ENCODE measurements at regions not wholly inside any gene's neighbourhood (a gene's known extent, or its start where the extent isn't known, plus 50 kb on each side); places are given as distances from the start of the nearest gene placed in this dataset.

GRCh38 chr10:112883360-112884178, 66.5 kb upstream of the TCF7L2 start:
- peaks cover 0 to 3% (median 0%) of the 10 kb centered on the region in 5 experiments for H3K9me3 ChIP-seq (ENCODE audit: control extremely low read depth in 1 of 5, control insufficient read depth in 4 of 5, insufficient read depth in 2 of 5, low read depth in 1 of 5, low read length in 4 of 5)
- WGBS (ENCODE audit: insufficient coverage): 100% methylated on average over 1 of the region's 5 CpGs
- H3K27me3 ChIP-seq (replicated peaks in 2 of 5; ENCODE audit: control insufficient read depth in 4 of 5, insufficient read depth in 5 of 5, low read length in 4 of 5): no peaks in the 10 kb centered on the region
- H3K36me3 ChIP-seq (ENCODE audit: control insufficient read depth in 4 of 4, insufficient read depth in 4 of 4, low read length in 3 of 4): no peaks in the 10 kb centered on the region
- ChIA-PET CTCF (interaction anchor here (1.3 kb wide), 1 partner anchor 12 kb away, joined by 3 read pairs; no protein-coding TSS in a partner anchor), POLR2A (no interaction called here)
- H3K27ac ChIP-seq (ENCODE audit: insufficient read depth in 1 of 2, low read depth in 1 of 2, low read length in 2 of 2, poor library complexity in 1 of 2, severe bottlenecking in 2 of 2): no peak overlapping the region
- no peak for DNase-seq
- no peak overlapping the region for H3K4me3 ChIP-seq (ENCODE audit: control insufficient read depth in 1 of 7, extremely low read depth in 1 of 7, insufficient read depth in 4 of 7, low read depth in 2 of 7, low read length in 6 of 7)
- no peaks in the 10 kb centered on the region for H3K4me1 ChIP-seq (ENCODE audit: control extremely low read depth in 1 of 4, control insufficient read depth in 4 of 4, insufficient read depth in 4 of 4, low read length in 3 of 4)

- Histone ChIP-seq H3K36me3 (ENCODE audit: control insufficient read depth in 4 of 4, insufficient read depth in 4 of 4, low read length in 3 of 4) (no peaks in the 10 kb centered on the region), H3K27me3 (replicated peaks in 2 of 5; ENCODE audit: control insufficient read depth in 4 of 5, insufficient read depth in 5 of 5, low read length in 4 of 5) (no peaks in the 10 kb centered on the region)
- DNase-seq: no peak
Observed at GRCh38 chr10:112884179-112884504, 65.9 kb upstream of the TCF7L2 start.

GRCh38 chr10:112886463-112886862, 63.6 kb upstream of the TCF7L2 start:
- WGBS (ENCODE audit: insufficient coverage): 95% methylated on average over 4 of the region's 4 CpGs
- H3K36me3 ChIP-seq (ENCODE audit: control insufficient read depth in 4 of 4, insufficient read depth in 4 of 4, low read length in 3 of 4): no peaks in the 10 kb centered on the region
- no peak overlapping the region for H3K27ac ChIP-seq (ENCODE audit: insufficient read depth in 1 of 2, low read depth in 1 of 2, low read length in 2 of 2, poor library complexity in 1 of 2, severe bottlenecking in 2 of 2)
- no peaks in the 10 kb centered on the region for H3K4me1 ChIP-seq (ENCODE audit: control extremely low read depth in 1 of 4, control insufficient read depth in 4 of 4, insufficient read depth in 4 of 4, low read length in 3 of 4)
- ChIA-PET POLR2A (no interaction called here), CTCF (no interaction called here)
- H3K9me3 ChIP-seq (ENCODE audit: control extremely low read depth in 1 of 5, control insufficient read depth in 4 of 5, insufficient read depth in 2 of 5, low read depth in 1 of 5, low read length in 4 of 5): peaks cover 0 to 3% (median 0%) of the 10 kb centered on the region in 5 experiments
- H3K4me3 ChIP-seq (ENCODE audit: control insufficient read depth in 1 of 7, extremely low read depth in 1 of 7, insufficient read depth in 4 of 7, low read depth in 2 of 7, low read length in 6 of 7): no peak overlapping the region
- DNase-seq: no peak
- H3K27me3 ChIP-seq (replicated peaks in 2 of 5; ENCODE audit: control insufficient read depth in 4 of 5, insufficient read depth in 5 of 5, low read length in 4 of 5): no peaks in the 10 kb centered on the region

More at GRCh38 chr10:112884179-112884504, 65.9 kb upstream of the TCF7L2 start:
- Histone ChIP-seq H3K9me3 (ENCODE audit: control extremely low read depth in 1 of 5, control insufficient read depth in 4 of 5, insufficient read depth in 2 of 5, low read depth in 1 of 5, low read length in 4 of 5) (peaks cover 0 to 3% (median 0%) of the 10 kb centered on the region in 5 experiments), H3K4me1 (ENCODE audit: control extremely low read depth in 1 of 4, control insufficient read depth in 4 of 4, insufficient read depth in 4 of 4, low read length in 3 of 4) (no peaks in the 10 kb centered on the region), H3K27ac (ENCODE audit: insufficient read depth in 1 of 2, low read depth in 1 of 2, low read length in 2 of 2, poor library complexity in 1 of 2, severe bottlenecking in 2 of 2) (no peak overlapping the region), H3K4me3 (ENCODE audit: control insufficient read depth in 1 of 7, extremely low read depth in 1 of 7, insufficient read depth in 4 of 7, low read depth in 2 of 7, low read length in 6 of 7) (no peak overlapping the region)
- CTCF ChIA-PET: interaction anchor here (1.3 kb wide), 1 partner anchor 12 kb away, joined by 3 read pairs; no protein-coding TSS in a partner anchor
- POLR2A ChIA-PET: no interaction called here

DNA sequence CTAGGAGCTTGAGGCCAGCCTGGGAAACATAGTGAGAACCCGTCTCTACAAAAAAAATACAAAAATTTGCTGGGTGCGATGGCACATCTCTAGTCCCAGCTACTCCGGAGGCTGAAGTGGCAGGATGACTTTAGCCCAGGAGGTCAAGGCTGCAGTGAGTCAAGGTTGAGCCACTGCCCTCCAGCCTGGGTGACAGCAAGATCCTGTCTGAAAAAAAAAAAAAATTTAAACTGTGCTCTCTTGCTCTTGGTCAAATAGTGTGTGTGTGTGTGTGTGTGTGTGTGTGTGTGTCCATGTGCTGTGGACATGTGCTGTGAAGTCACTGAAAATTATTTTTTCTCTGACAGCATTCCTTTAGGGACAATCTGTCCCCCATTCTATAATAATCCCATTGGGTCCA, 62.1 kb upstream of the TCF7L2 start:
- ChIA-PET POLR2A (no interaction called here), CTCF (no interaction called here)
- H3K27ac ChIP-seq (ENCODE audit: insufficient read depth in 1 of 2, low read depth in 1 of 2, low read length in 2 of 2, poor library complexity in 1 of 2, severe bottlenecking in 2 of 2): no peak overlapping the region
- no peak overlapping the region for H3K4me3 ChIP-seq (ENCODE audit: control insufficient read depth in 1 of 7, extremely low read depth in 1 of 7, insufficient read depth in 4 of 7, low read depth in 2 of 7, low read length in 6 of 7)
- no peaks in the 10 kb centered on the region for H3K4me1 ChIP-seq (ENCODE audit: control extremely low read depth in 1 of 4, control insufficient read depth in 4 of 4, insufficient read depth in 4 of 4, low read length in 3 of 4)
- WGBS (ENCODE audit: insufficient coverage): 100% methylated on average over 3 of the region's 3 CpGs
- H3K36me3 ChIP-seq (ENCODE audit: control insufficient read depth in 4 of 4, insufficient read depth in 4 of 4, low read length in 3 of 4): no peaks in the 10 kb centered on the region
- DNase-seq: no peak
- peaks cover 0 to 3% (median 3%) of the 10 kb centered on the region in 5 experiments for H3K9me3 ChIP-seq (ENCODE audit: control extremely low read depth in 1 of 5, control insufficient read depth in 4 of 5, insufficient read depth in 2 of 5, low read depth in 1 of 5, low read length in 4 of 5)
- no peaks in the 10 kb centered on the region for H3K27me3 ChIP-seq (replicated peaks in 2 of 5; ENCODE audit: control insufficient read depth in 4 of 5, insufficient read depth in 5 of 5, low read length in 4 of 5)

- Histone ChIP-seq H3K9me3 (ENCODE audit: control extremely low read depth in 1 of 5, control insufficient read depth in 4 of 5, insufficient read depth in 2 of 5, low read depth in 1 of 5, low read length in 4 of 5) (peaks cover 0 to 3% (median 0%) of the 10 kb centered on the region in 5 experiments), H3K4me1 (ENCODE audit: control extremely low read depth in 1 of 4, control insufficient read depth in 4 of 4, insufficient read depth in 4 of 4, low read length in 3 of 4) (peaks cover 0 to 4% (median 0%) of the 10 kb centered on the region in 4 experiments), H3K27ac (ENCODE audit: insufficient read depth in 1 of 2, low read depth in 1 of 2, low read length in 2 of 2, poor library complexity in 1 of 2, severe bottlenecking in 2 of 2) (no peak overlapping the region), H3K4me3 (ENCODE audit: control insufficient read depth in 1 of 7, extremely low read depth in 1 of 7, insufficient read depth in 4 of 7, low read depth in 2 of 7, low read length in 6 of 7) (no peak overlapping the region), H3K27me3 (replicated peaks in 2 of 5; ENCODE audit: control insufficient read depth in 4 of 5, insufficient read depth in 5 of 5, low read length in 4 of 5) (no peaks in the 10 kb centered on the region), H3K36me3 (ENCODE audit: control insufficient read depth in 4 of 4, insufficient read depth in 4 of 4, low read length in 3 of 4) (no peaks in the 10 kb centered on the region)
- WGBS (ENCODE audit: insufficient coverage): 81% methylated on average over 3 of the region's 4 CpGs
- ChIA-PET POLR2A (no interaction called here), CTCF (interaction anchor here (1.1 to 1.4 kb wide), 2 partner anchors 9 to 12 kb away, joined by 3 read pairs; no protein-coding TSS in a partner anchor)
- DNase-seq: no peak
Observed at GRCh38 chr10:112895292-112895691, 54.8 kb upstream of the TCF7L2 start.

DNA sequence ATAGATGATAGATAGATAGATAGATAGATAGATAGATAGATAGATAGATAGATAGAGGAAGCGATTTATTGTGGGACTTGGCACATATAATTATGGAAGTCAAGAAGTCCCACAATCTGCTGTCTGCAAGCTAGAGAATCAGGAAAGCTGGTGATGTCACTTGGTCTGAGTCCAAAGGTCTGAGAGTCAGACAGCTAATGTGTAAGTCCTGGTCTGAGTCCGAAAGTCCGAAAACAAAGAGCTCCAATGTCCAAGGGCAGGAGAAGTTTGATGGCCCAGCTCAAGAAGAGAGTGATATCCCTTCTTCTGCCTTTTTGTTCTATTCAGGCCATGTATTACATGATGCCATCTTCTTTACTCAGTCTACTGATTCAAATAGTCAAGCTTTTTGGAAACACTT, 53.8 kb upstream of the TCF7L2 start:
- Histone ChIP-seq H3K36me3 (ENCODE audit: control insufficient read depth in 4 of 4, insufficient read depth in 4 of 4, low read length in 3 of 4) (no peaks in the 10 kb centered on the region), H3K4me1 (ENCODE audit: control extremely low read depth in 1 of 4, control insufficient read depth in 4 of 4, insufficient read depth in 4 of 4, low read length in 3 of 4) (peaks cover 0 to 4% (median 0%) of the 10 kb centered on the region in 4 experiments), H3K27ac (ENCODE audit: insufficient read depth in 1 of 2, low read depth in 1 of 2, low read length in 2 of 2, poor library complexity in 1 of 2, severe bottlenecking in 2 of 2) (no peak overlapping the region), H3K27me3 (replicated peaks in 2 of 5; ENCODE audit: control insufficient read depth in 4 of 5, insufficient read depth in 5 of 5, low read length in 4 of 5) (no peaks in the 10 kb centered on the region), H3K4me3 (ENCODE audit: control insufficient read depth in 1 of 7, extremely low read depth in 1 of 7, insufficient read depth in 4 of 7, low read depth in 2 of 7, low read length in 6 of 7) (no peak overlapping the region), H3K9me3 (ENCODE audit: control extremely low read depth in 1 of 5, control insufficient read depth in 4 of 5, insufficient read depth in 2 of 5, low read depth in 1 of 5, low read length in 4 of 5) (peaks cover 0 to 3% (median 0%) of the 10 kb centered on the region in 5 experiments)
- CTCF ChIA-PET: interaction anchor here (1.4 kb wide), 1 partner anchor 13 kb away, joined by 3 read pairs; no protein-coding TSS in a partner anchor
- POLR2A ChIA-PET: no interaction called here
- no peak for DNase-seq
- 100% methylated on average over 3 of the region's 3 CpGs for WGBS (ENCODE audit: insufficient coverage)

DNA sequence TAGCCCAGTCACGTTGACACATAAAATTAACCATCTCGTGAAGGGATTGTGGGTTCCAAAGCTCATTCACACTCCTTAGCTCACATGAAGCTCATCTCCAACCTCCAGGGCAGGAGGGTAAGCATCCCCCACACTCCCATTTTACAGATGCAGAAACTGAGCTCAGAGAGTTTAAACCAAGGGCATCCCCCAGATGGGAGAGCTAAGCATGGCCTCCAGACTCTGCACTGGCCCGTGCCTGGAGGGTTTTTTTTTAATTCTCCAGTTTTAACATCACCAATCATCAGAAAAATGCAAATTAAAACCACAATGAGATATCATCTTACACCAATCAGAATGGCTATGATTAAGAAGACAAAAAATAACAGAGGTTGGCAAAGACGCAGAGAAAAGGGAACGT, 53.3 kb upstream of the TCF7L2 start:
- ChIA-PET CTCF (interaction anchor here (1.4 kb wide), 1 partner anchor 13 kb away, joined by 3 read pairs; no protein-coding TSS in a partner anchor), POLR2A (no interaction called here)
- H3K36me3 ChIP-seq (ENCODE audit: control insufficient read depth in 4 of 4, insufficient read depth in 4 of 4, low read length in 3 of 4): no peaks in the 10 kb centered on the region
- 100% methylated on average over 2 of the region's 5 CpGs for WGBS (ENCODE audit: insufficient coverage)
- H3K4me3 ChIP-seq (ENCODE audit: control insufficient read depth in 1 of 7, extremely low read depth in 1 of 7, insufficient read depth in 4 of 7, low read depth in 2 of 7, low read length in 6 of 7): no peak overlapping the region
- H3K9me3 ChIP-seq (ENCODE audit: control extremely low read depth in 1 of 5, control insufficient read depth in 4 of 5, insufficient read depth in 2 of 5, low read depth in 1 of 5, low read length in 4 of 5): peaks cover 0 to 3% (median 0%) of the 10 kb centered on the region in 5 experiments
- H3K27ac ChIP-seq (ENCODE audit: insufficient read depth in 1 of 2, low read depth in 1 of 2, low read length in 2 of 2, poor library complexity in 1 of 2, severe bottlenecking in 2 of 2): no peak overlapping the region
- peaks cover 0 to 4% (median 0%) of the 10 kb centered on the region in 4 experiments for H3K4me1 ChIP-seq (ENCODE audit: control extremely low read depth in 1 of 4, control insufficient read depth in 4 of 4, insufficient read depth in 4 of 4, low read length in 3 of 4)
- no peaks in the 10 kb centered on the region for H3K27me3 ChIP-seq (replicated peaks in 2 of 5; ENCODE audit: control insufficient read depth in 4 of 5, insufficient read depth in 5 of 5, low read length in 4 of 5)
- DNase-seq: no peak

All from common myeloid progenitor, CD34-positive (primary cell).